Smooth muscle cell (in vitro differentiated cells): ENCODE measurements at regions not wholly inside any gene's neighbourhood (a gene's known extent, or its start where the extent isn't known, plus 50 kb on each side); places are given as distances from the start of the nearest gene placed in this dataset.
"Not testable (repeated sequence)": the region's sequence is repeated elsewhere in the genome, so short reads cannot be mapped to it uniquely, and the experiment has no call there.

Source experiments
- DNase-seq: peaks from one replicate; lab custom pipeline; 2025; ENCODE audit not compliant: unreplicated experiment; lab: John Stamatoyannopoulos, UW
- H2AFZ ChIP-seq: fragments of 200-600 bp; sonication (generic); 2 replicates; pipeline ENCODE4 v1.6.0; 2016; ENCODE audit warnings: antibody characterized with exemption, low read depth, mild to moderate bottlenecking
- H3F3A ChIP-seq: fragments of 200-600 bp; sonication (generic); 2 replicates; pipeline ENCODE4 v1.6.0; 2017; ENCODE audit warnings: antibody characterized with exemption, low read depth
- H3K27ac ChIP-seq: fragments of 200-600 bp; sonication (generic); 2 replicates; pipeline ENCODE4 v1.5.1; 2016; ENCODE audit warnings: low read depth, mild to moderate bottlenecking
- H3K27me3 ChIP-seq: fragments of 200-600 bp; sonication (generic); 2 replicates; pipeline ENCODE4 v1.6.1; 2016; ENCODE audit warnings: low read depth, mild to moderate bottlenecking
- H3K36me3 ChIP-seq: fragments of 200-600 bp; sonication (generic); 2 replicates; pipeline ENCODE4 v1.5.1; 2016; ENCODE audit warnings: low read depth
- H3K4me1 ChIP-seq: fragments of 200-600 bp; sonication (generic); 2 replicates; pipeline ENCODE4 v1.5.1; 2016; ENCODE audit warnings: low read depth
- H3K4me2 ChIP-seq: fragments of 200-600 bp; sonication (generic); 2 replicates; pipeline ENCODE4 v1.6.0; 2016; ENCODE audit warnings: mild to moderate bottlenecking
- H3K4me3 ChIP-seq: fragments of 200-600 bp; sonication (generic); 2 replicates; pipeline ENCODE4 v1.5.1; 2016; ENCODE audit warnings: mild to moderate bottlenecking
- H3K79me2 ChIP-seq: fragments of 200-600 bp; sonication (generic); 2 replicates; pipeline ENCODE4 v1.6.0; 2016; ENCODE audit warnings: low read depth, mild to moderate bottlenecking
- H3K9ac ChIP-seq: fragments of 200-600 bp; sonication (generic); 2 replicates; pipeline ENCODE4 v1.6.0; 2016; ENCODE audit warnings: low read depth
- H3K9me3 ChIP-seq: fragments of 200-600 bp; sonication (generic); replicated peaks from 2 replicates; pipeline ENCODE4 v1.5.1; 2016; ENCODE audit warnings: low read depth
- H4K20me1 ChIP-seq: fragments of 200-600 bp; sonication (generic); 2 replicates; pipeline ENCODE4 v1.6.0; 2016; ENCODE audit warnings: low read depth
- WGBS: methylation state at CpG from one replicate; pipeline ENCODE4 v1.1.7; 2016; ENCODE audit warnings: low lambda C conversion rate; 5-methylcytosine and 5-hydroxymethylcytosine counted together
- TF ChIP-seq, protein P1 (sequence below): fragments of 200-600 bp; sonication (generic); IDR thresholded peaks from 2 replicates; pipeline ENCODE4 v1.5.1; 2017; ENCODE audit warnings: borderline replicate concordance, mild to moderate bottlenecking, antibody characterized with exemption; ENCODE audit not compliant: insufficient read depth, poor library complexity, severe bottlenecking

GRCh38 chr5:152649609-152650008, 244.5 kb upstream of the NMUR2 start:
- TF ChIP-seq, protein P1, sequence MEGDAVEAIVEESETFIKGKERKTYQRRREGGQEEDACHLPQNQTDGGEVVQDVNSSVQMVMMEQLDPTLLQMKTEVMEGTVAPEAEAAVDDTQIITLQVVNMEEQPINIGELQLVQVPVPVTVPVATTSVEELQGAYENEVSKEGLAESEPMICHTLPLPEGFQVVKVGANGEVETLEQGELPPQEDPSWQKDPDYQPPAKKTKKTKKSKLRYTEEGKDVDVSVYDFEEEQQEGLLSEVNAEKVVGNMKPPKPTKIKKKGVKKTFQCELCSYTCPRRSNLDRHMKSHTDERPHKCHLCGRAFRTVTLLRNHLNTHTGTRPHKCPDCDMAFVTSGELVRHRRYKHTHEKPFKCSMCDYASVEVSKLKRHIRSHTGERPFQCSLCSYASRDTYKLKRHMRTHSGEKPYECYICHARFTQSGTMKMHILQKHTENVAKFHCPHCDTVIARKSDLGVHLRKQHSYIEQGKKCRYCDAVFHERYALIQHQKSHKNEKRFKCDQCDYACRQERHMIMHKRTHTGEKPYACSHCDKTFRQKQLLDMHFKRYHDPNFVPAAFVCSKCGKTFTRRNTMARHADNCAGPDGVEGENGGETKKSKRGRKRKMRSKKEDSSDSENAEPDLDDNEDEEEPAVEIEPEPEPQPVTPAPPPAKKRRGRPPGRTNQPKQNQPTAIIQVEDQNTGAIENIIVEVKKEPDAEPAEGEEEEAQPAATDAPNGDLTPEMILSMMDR: no peak
- Histone ChIP-seq H3K36me3 (no peaks in the 10 kb centered on the region), H2AFZ (no peak overlapping the region), H3K79me2 (no peaks in the 10 kb centered on the region), H3F3A (no peaks in the 10 kb centered on the region), H3K9me3 (no peaks in the 10 kb centered on the region), H3K4me2 (no peak overlapping the region), H3K27me3 (no peaks in the 10 kb centered on the region), H4K20me1 (no peaks in the 10 kb centered on the region), H3K4me3 (no peak overlapping the region), H3K27ac (no peak overlapping the region), H3K4me1 (no peaks in the 10 kb centered on the region), H3K9ac (no peak overlapping the region)
- no peak for DNase-seq

GRCh38 chr5:152650413-152650812, 245.3 kb upstream of the NMUR2 start:
- H2AFZ ChIP-seq: no peak overlapping the region
- DNase-seq: no peak
- TF ChIP-seq, protein P1: no peak
- no peaks in the 10 kb centered on the region for H3K9me3 ChIP-seq
- H4K20me1 ChIP-seq: no peaks in the 10 kb centered on the region
- WGBS: 74% methylated on average over 3 of the region's 3 CpGs
- no peaks in the 10 kb centered on the region for H3K4me1 ChIP-seq
- H3K79me2 ChIP-seq: no peaks in the 10 kb centered on the region
- H3K36me3 ChIP-seq: no peaks in the 10 kb centered on the region
- H3K9ac ChIP-seq: no peak overlapping the region
- H3K4me2 ChIP-seq: no peak overlapping the region
- no peaks in the 10 kb centered on the region for H3K27me3 ChIP-seq
- H3K27ac ChIP-seq: no peak overlapping the region
- no peak overlapping the region for H3K4me3 ChIP-seq
- no peaks in the 10 kb centered on the region for H3F3A ChIP-seq

DNA sequence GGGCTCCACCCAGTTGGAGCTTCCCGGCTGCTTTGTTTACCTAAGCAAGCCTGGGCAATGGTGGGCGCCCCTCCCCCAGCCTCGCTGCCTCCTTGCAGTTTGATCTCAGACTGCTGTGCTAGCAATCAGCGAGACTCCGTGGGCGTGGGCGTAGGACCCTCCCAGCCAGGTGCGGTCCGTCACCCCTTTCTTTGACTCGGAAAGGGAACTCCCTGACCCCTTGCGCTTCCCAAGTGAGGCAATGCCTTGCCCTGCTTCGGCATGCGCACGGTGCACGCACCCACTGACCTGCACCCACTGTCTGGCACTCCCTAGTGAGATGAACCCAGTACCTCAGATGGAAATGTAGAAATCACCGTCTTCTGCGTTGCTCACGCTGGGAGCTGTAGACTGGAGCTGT, 254.4 kb upstream of the NMUR2 start:
- not testable (repeated sequence) for H3K79me2 ChIP-seq, H3K27me3 ChIP-seq, H3K9ac ChIP-seq, H3K9me3 ChIP-seq, H4K20me1 ChIP-seq, H3K36me3 ChIP-seq, H3K4me2 ChIP-seq, H3K4me1 ChIP-seq, DNase-seq, H2AFZ ChIP-seq, H3K4me3 ChIP-seq, H3F3A ChIP-seq, H3K27ac ChIP-seq
- WGBS: 71% methylated on average over 17 of the region's 18 CpGs

DNA sequence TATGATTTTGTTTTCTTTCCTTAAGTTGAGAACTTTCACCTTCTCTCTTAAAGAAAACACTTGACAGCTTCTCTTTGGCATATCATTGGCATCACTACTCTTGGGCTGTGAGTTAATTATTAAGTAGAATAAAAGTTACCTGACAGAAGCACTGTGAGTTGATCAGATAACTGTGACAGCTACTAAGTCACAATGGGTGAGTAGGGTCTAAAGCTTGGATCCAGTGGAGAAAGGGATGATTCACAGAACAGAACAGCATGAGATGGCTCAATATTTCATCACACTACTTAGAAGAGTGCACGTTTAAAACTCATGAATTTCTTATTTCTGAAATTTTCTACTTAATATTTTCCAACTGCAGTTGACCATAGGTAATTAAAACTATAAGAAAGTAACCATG, 268.5 kb upstream of the NMUR2 start:
- Histone ChIP-seq H3F3A (no peaks in the 10 kb centered on the region), H3K9me3 (no peaks in the 10 kb centered on the region), H3K4me1 (no peaks in the 10 kb centered on the region), H3K27me3 (no peaks in the 10 kb centered on the region), H3K4me2 (no peak overlapping the region), H3K79me2 (no peaks in the 10 kb centered on the region), H2AFZ (no peak overlapping the region), H3K9ac (no peak overlapping the region), H3K36me3 (no peaks in the 10 kb centered on the region), H3K27ac (no peak overlapping the region), H4K20me1 (no peaks in the 10 kb centered on the region), H3K4me3 (no peak overlapping the region)
- DNase-seq: no peak
- WGBS: 76% methylated on average over 1 of the region's 1 CpG
- TF ChIP-seq, protein P1: no peak
